Astrocyte (in vitro differentiated cells and primary cell): ENCODE measurements at regions not wholly inside any gene's neighbourhood (a gene's known extent, or its start where the extent isn't known, plus 50 kb on each side); places are given as distances from the start of the nearest gene placed in this dataset.
"Not testable (repeated sequence)": the region's sequence is repeated elsewhere in the genome, so short reads cannot be mapped to it uniquely, and the experiment has no call there.

Experiments
- DNase-seq: peaks from one replicate; pipeline ENCODE4 v3.0.0-alpha.2; 2010; ENCODE audit warnings: low read depth
- FAIRE-seq: peaks from 2 replicates; lab custom pipeline; 2011; peaks lifted over from hg19 to GRCh38; lab: Jason Lieb, UNC
- H2AFZ ChIP-seq: 2 replicates; pipeline ENCODE4 v1.6.0; 2012; ENCODE audit warnings: low read depth, low read length, inconsistent platforms
- H3K27ac ChIP-seq: 2 replicates; pipeline ENCODE4 v1.5.1; 2011; ENCODE audit warnings: low read depth, low read length, inconsistent platforms
- H3K27me3 ChIP-seq: 2 replicates; pipeline ENCODE4 v1.6.0; 2011; ENCODE audit warnings: low read length, inconsistent platforms; ENCODE audit not compliant: insufficient read depth
- H3K36me3 ChIP-seq: 2 replicates; pipeline ENCODE4 v1.5.1; 2011; ENCODE audit warnings: low read length, inconsistent platforms; ENCODE audit not compliant: insufficient read depth
- H3K4me1 ChIP-seq: 2 replicates; pipeline ENCODE4 v1.5.1; 2011; ENCODE audit warnings: low read length, inconsistent platforms; ENCODE audit not compliant: insufficient read depth
- H3K4me2 ChIP-seq: 2 replicates; pipeline ENCODE4 v1.6.0; 2012; ENCODE audit warnings: low read length, inconsistent platforms
- H3K4me3 ChIP-seq: 2 replicates; pipeline ENCODE4 v1.5.1; 2011; ENCODE audit warnings: low read depth, mild to moderate bottlenecking, low read length, inconsistent platforms; ENCODE audit not compliant: insufficient read depth
- H3K79me2 ChIP-seq: 2 replicates; pipeline ENCODE4 v1.6.0; 2012; ENCODE audit warnings: mild to moderate bottlenecking, low read length, inconsistent platforms; ENCODE audit not compliant: insufficient read depth
- H3K9ac ChIP-seq: 2 replicates; pipeline ENCODE4 v1.6.0; 2012; ENCODE audit warnings: mild to moderate bottlenecking, low read length, inconsistent platforms
- H3K9me3 ChIP-seq: 2 replicates; pipeline ENCODE4 v1.5.1; 2012; ENCODE audit warnings: low read depth, mild to moderate bottlenecking, low read length, inconsistent platforms; ENCODE audit not compliant: insufficient read depth
- H4K20me1 ChIP-seq: 2 replicates; pipeline ENCODE4 v1.6.0; 2012; ENCODE audit warnings: low read length, inconsistent platforms; ENCODE audit not compliant: insufficient read depth
- H3K27ac Mint-ChIP-seq: one replicate; pipeline ENCODE4 v1.8.0; 2021; ENCODE audit warnings: mild to moderate bottlenecking, mixed read lengths; ENCODE audit not compliant: unreplicated experiment
- H3K27me3 Mint-ChIP-seq: one replicate; pipeline ENCODE4 v1.8.0; 2021; ENCODE audit warnings: low read depth, mixed read lengths; ENCODE audit not compliant: unreplicated experiment
- H3K36me3 Mint-ChIP-seq: one replicate; pipeline ENCODE4 v1.8.0; 2021; ENCODE audit warnings: low read depth, mixed read lengths; ENCODE audit not compliant: unreplicated experiment
- H3K4me1 Mint-ChIP-seq: one replicate; pipeline ENCODE4 v1.8.0; 2021; ENCODE audit warnings: low read depth, mixed read lengths; ENCODE audit not compliant: unreplicated experiment
- H3K4me3 Mint-ChIP-seq: one replicate; pipeline ENCODE4 v1.8.0; 2021; ENCODE audit warnings: mild to moderate bottlenecking, moderate library complexity, mixed read lengths; ENCODE audit not compliant: unreplicated experiment
- H3K9me3 Mint-ChIP-seq: one replicate; pipeline ENCODE4 v1.8.0; 2021; ENCODE audit warnings: mild to moderate bottlenecking, mixed read lengths; ENCODE audit not compliant: unreplicated experiment
- CTCF ChIP-seq: IDR thresholded peaks from 2 replicates; pipeline ENCODE4 v1.5.1; 2011; ENCODE audit warnings: low read depth, mild to moderate bottlenecking, inconsistent platforms, low read length, moderate library complexity; ENCODE audit not compliant: insufficient read depth
- EZH2 ChIP-seq: IDR thresholded peaks from 2 replicates; pipeline ENCODE4 v1.6.1; 2012; ENCODE audit warnings: mild to moderate bottlenecking, low read length, inconsistent platforms; ENCODE audit not compliant: insufficient read depth

GRCh38 chr11:69205743-69206612, 50.2 kb downstream of the SMIM38 start:
- no peaks in the 10 kb centered on the region for H3K36me3 ChIP-seq
- H3K27ac Mint-ChIP-seq = no peak overlapping the region
- no peaks in the 10 kb centered on the region for H3K79me2 ChIP-seq
- H3K4me1 Mint-ChIP-seq = no peaks in the 10 kb centered on the region
- no peak overlapping the region for H3K9ac ChIP-seq
- no peak overlapping the region for H3K27ac ChIP-seq
- no peaks in the 10 kb centered on the region for H3K4me1 ChIP-seq
- no peaks in the 10 kb centered on the region for H4K20me1 ChIP-seq
- FAIRE-seq = no peak
- TF ChIP-seq EZH2 (no peak), CTCF (no peak)
- H2AFZ ChIP-seq = no peak overlapping the region
- H3K27me3 ChIP-seq = peaks cover 3% of the 10 kb centered on the region
- DNase-seq = no peak
- H3K36me3 Mint-ChIP-seq = peaks cover 2% of the 10 kb centered on the region
- H3K9me3 Mint-ChIP-seq = peaks cover 11% of the 10 kb centered on the region
- peaks cover 45% of the 10 kb centered on the region for H3K27me3 Mint-ChIP-seq
- H3K4me2 ChIP-seq = no peak overlapping the region
- no peak overlapping the region for H3K4me3 Mint-ChIP-seq
- peaks cover 5% of the 10 kb centered on the region for H3K9me3 ChIP-seq
- no peak overlapping the region for H3K4me3 ChIP-seq

- H3K9ac ChIP-seq, H3K27ac Mint-ChIP-seq, H3K4me3 ChIP-seq, FAIRE-seq, H3K36me3 ChIP-seq, H3K4me1 ChIP-seq, H3K79me2 ChIP-seq, H4K20me1 ChIP-seq, H3K4me1 Mint-ChIP-seq, H3K36me3 Mint-ChIP-seq, H2AFZ ChIP-seq, H3K4me2 ChIP-seq, DNase-seq, H3K4me3 Mint-ChIP-seq, H3K27ac ChIP-seq, H3K9me3 ChIP-seq, H3K27me3 ChIP-seq: not testable (repeated sequence)
- Mint-ChIP-seq H3K27me3 (peaks cover 45% of the 10 kb centered on the region), H3K9me3 (peaks cover 12% of the 10 kb centered on the region)
Measured at GRCh38 chr11:69206613-69206965, 50.9 kb downstream of the SMIM38 start.

GRCh38 chr11:69207165-69207889, 51.6 kb downstream of the SMIM38 start:
- Mint-ChIP-seq H3K27me3 (peaks cover 47% of the 10 kb centered on the region), H3K4me1 (peaks cover 2% of the 10 kb centered on the region), H3K27ac (no peak overlapping the region), H3K36me3 (peaks cover 2% of the 10 kb centered on the region), H3K4me3 (no peak overlapping the region), H3K9me3 (peaks cover 14% of the 10 kb centered on the region)
- H3K9ac ChIP-seq = no peak overlapping the region
- H2AFZ ChIP-seq = no peak overlapping the region
- no peak overlapping the region for H3K27ac ChIP-seq
- TF ChIP-seq CTCF (no peak), EZH2 (no peak)
- no peaks in the 10 kb centered on the region for H3K79me2 ChIP-seq
- H3K36me3 ChIP-seq = no peaks in the 10 kb centered on the region
- H3K9me3 ChIP-seq = peaks cover 5% of the 10 kb centered on the region
- no peak overlapping the region for H3K4me3 ChIP-seq
- no peak overlapping the region for H3K4me2 ChIP-seq
- no peaks in the 10 kb centered on the region for H3K4me1 ChIP-seq
- FAIRE-seq = no peak
- H3K27me3 ChIP-seq = no peaks in the 10 kb centered on the region
- DNase-seq = no peak
- no peaks in the 10 kb centered on the region for H4K20me1 ChIP-seq
